Ovary (tissue), 7 donors: ENCODE measurements at regions not wholly inside any gene's neighbourhood (a gene's known extent, or its start where the extent isn't known, plus 50 kb on each side); places are given as distances from the start of the nearest gene placed in this dataset.

Experiments used
- DNase-seq, 5 donors: peaks; one replicate each; pipeline ENCODE4 v3.0.0-alpha.2; 2019 to 2020
- H3K27ac ChIP-seq, 2 donors: fragments of 200-600 bp; one replicate each; pipeline versions ENCODE4 v1.5.1 to v1.8.0; 2019 to 2022
- H3K27me3 ChIP-seq: fragments of 200-600 bp; one replicate; pipeline ENCODE4 v1.8.0; 2022
- H3K36me3 ChIP-seq: fragments of 200-600 bp; sonication (generic); one replicate; pipeline ENCODE4 v1.5.1; 2019
- H3K4me1 ChIP-seq: one replicate; pipeline ENCODE4 v1.8.1; 2013; ENCODE audit warnings: mild to moderate bottlenecking, moderate library complexity; ENCODE audit not compliant: insufficient read depth
- H3K4me3 ChIP-seq: fragments of 200-600 bp; sonication (generic); one replicate; pipeline ENCODE4 v1.5.1; 2017
- H3K9me3 ChIP-seq, 2 donors: fragments of 200-600 bp in 1 of 2; sonication (generic) in 1 of 2; one replicate each; pipeline versions ENCODE4 v1.5.1 to v1.8.1; 2013 to 2019; ENCODE audit warnings: mild to moderate bottlenecking in 1 of 2, moderate library complexity in 1 of 2
- EP300 ChIP-seq: sonication (generic); formaldehyde crosslinking; IDR thresholded peaks from one replicate; pipeline ENCODE4 v1.6.1; 2017; ENCODE audit warnings: antibody characterized with exemption
- POLR2A ChIP-seq: fragments of 450-650 bp; IDR thresholded peaks from one replicate; pipeline ENCODE4 v1.6.1; 2017; ENCODE audit warnings: antibody characterized with exemption, mild to moderate bottlenecking, moderate library complexity
- WGBS, 3 donors: extraction: QIAGEN DNeasy Blood & Tissue Kit in 1 of 3; methylation state at CpG; one replicate each; pipeline versions ENCODE4 v1.1.5 to v1.1.7; 2013 to 2017; 5-methylcytosine and 5-hydroxymethylcytosine counted together
- intact Hi-C, 4 donors: fragments of 100-400 bp; cut with DNase I; formaldehyde crosslinking; loops; one replicate each; pipeline versions ENCODE4 v1.11.0 to v1.15.1; 2022 to 2023
- TF ChIP-seq, protein P1 (sequence below), 3 donors: fragments of 450-650 bp in 2 of 3; fragments of 200-600 bp in 1 of 3; IDR thresholded peaks; one replicate each; pipeline versions ENCODE4 v1.5.1 to v1.8.0; 2016 to 2022; ENCODE audit warnings: antibody characterized with exemption in 3 of 3, mild to moderate bottlenecking in 1 of 3
- donor health status: DM: no; HTN: no; CAD: no; lungs with moderate emphysema.
- donor health status: DM: no; HTN: no; CAD: no.
- donor health status: Bipolar disorder and iron deficiency.
- donor health status: DM: no; HTN: no; CAD: no.
- donor health status: DM: yes; HTN: yes; CAD: no.

DNA sequence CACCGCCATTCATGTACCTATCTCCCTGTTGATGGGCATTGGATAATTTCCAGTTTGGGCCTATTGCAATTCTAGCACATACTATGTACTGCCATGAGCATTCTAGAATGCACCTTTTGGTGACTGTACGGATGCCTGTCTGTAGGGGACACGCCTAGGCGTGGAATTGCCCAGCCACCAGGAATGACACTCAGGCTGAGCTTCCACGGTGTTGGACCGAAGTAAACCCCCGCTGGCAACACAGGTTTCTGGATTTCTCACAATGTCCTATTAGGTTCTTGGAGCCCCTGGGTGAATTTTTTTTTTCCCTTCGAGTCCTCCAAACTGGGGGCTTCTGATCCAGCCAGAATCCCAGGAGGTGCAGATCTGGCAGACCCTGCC is 146.6 kb downstream of the IRF8 start:
- Histone ChIP-seq H3K27me3 (no peaks in the 10 kb centered on the region), H3K4me3 (no peak overlapping the region), H3K9me3 (no peaks in the 10 kb centered on the region), H3K4me1 (no peaks in the 10 kb centered on the region), H3K36me3 (no peaks in the 10 kb centered on the region), H3K27ac (no peak overlapping the region)
- TF ChIP-seq, protein P1, sequence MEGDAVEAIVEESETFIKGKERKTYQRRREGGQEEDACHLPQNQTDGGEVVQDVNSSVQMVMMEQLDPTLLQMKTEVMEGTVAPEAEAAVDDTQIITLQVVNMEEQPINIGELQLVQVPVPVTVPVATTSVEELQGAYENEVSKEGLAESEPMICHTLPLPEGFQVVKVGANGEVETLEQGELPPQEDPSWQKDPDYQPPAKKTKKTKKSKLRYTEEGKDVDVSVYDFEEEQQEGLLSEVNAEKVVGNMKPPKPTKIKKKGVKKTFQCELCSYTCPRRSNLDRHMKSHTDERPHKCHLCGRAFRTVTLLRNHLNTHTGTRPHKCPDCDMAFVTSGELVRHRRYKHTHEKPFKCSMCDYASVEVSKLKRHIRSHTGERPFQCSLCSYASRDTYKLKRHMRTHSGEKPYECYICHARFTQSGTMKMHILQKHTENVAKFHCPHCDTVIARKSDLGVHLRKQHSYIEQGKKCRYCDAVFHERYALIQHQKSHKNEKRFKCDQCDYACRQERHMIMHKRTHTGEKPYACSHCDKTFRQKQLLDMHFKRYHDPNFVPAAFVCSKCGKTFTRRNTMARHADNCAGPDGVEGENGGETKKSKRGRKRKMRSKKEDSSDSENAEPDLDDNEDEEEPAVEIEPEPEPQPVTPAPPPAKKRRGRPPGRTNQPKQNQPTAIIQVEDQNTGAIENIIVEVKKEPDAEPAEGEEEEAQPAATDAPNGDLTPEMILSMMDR (IDR thresholded peaks at IDR 0.05), result no peak
- TF ChIP-seq POLR2A, result no peak
- TF ChIP-seq EP300, result no peak
- no peak for DNase-seq
- intact Hi-C loops, result no loop called here
- WGBS, 3 donors, result 87 to 91% (median 90%) methylated on average over 8 of the region's 8 CpGs

DNA sequence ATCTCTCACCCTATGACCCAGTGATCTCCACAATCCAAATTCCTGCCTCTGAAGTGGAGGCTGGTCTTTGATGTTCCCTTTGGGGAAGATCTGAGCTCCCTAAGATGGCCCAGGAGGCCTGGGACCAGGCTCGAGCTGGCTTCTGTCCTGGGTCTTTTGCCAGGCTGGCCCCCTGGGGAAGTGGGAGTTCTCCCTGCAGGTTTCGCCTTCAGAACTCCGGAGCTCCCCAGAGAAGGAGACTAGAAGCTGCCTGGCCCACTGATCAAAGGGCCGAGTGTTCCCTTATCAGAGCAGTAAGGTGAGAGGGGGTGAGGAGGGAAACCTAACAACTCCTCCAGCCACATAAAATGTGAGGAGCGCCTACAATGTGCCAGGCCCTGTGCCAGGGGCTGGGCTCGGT is 147.1 kb downstream of the IRF8 start:
- H3K9me3 ChIP-seq, result no peaks in the 10 kb centered on the region
- no peaks in the 10 kb centered on the region for H3K36me3 ChIP-seq
- no peaks in the 10 kb centered on the region for H3K27me3 ChIP-seq
- WGBS, 3 donors, result 45 to 52% (median 46%) methylated on average over 6 of the region's 6 CpGs
- intact Hi-C loops, result no loop called here
- DNase-seq, result no peak
- no peak overlapping the region for H3K27ac ChIP-seq
- TF ChIP-seq POLR2A (no peak), EP300 (no peak)
- no peaks in the 10 kb centered on the region for H3K4me1 ChIP-seq
- no peak overlapping the region for H3K4me3 ChIP-seq

DNA sequence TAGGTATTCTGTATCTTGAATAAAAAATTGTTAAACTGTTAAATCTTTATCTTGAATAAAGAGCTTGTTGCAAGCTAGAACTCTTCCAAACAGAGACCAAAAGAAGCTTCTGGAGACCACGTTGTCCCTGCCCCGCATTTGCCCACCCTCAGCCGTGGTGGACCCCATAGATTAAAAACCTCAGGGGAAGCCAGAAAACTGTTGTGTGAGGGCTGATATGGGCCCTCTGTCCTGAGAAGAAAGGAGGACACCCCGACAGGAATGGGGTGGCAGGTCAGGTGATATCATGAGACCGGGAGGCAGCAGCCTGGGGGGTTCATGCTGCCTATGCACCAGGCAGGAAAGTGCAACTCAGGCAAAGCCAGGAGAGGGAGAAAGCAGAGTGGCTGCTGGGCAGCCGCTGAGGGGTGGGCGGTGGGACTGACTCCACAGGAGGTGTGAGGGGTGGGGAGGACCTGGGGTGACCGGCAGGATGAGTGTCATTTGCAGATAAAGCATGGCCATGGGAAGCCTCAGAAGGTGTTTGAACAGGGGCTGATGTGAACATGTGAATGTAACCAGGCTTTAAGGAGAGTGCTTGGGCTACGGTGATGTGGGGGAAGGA is 147.8 kb downstream of the IRF8 start:
- WGBS, 3 donors, result 47 to 56% (median 54%) methylated on average over 9 of the region's 9 CpGs

DNA sequence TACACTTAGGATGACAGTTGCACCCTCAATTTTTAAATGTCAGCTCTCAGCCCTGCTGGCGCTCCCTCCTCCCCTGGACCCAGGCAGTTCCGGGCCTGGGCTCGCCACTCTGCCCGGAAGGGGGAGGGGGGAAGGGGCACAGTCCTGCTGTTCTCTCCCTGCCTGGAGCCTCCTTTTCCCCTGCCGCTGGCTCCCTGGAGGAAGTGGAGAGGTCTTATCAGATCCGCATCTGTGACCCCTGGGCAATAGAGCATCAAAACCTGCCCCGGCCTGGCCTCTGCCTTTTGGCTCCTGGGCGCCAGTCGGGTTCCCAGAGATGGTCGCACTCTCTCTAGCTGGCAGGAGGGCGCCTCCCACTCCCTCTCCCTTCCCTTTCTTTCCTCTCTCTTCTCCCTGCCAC is 149.3 kb downstream of the IRF8 start:
- TF ChIP-seq, protein P1 (IDR thresholded peaks at IDR 0.05), result no peak
- TF ChIP-seq POLR2A (no peak), EP300 (no peak)
- WGBS, 3 donors, result 34 to 49% (median 41%) methylated on average over 11 of the region's 11 CpGs

More for the DNA sequence above, 147.8 kb downstream of the IRF8 start:
- no peak for TF ChIP-seq EP300
- TF ChIP-seq, protein P1 (IDR thresholded peaks at IDR 0.05), result no peak
- TF ChIP-seq POLR2A, result no peak
- Histone ChIP-seq H3K27me3 (no peaks in the 10 kb centered on the region), H3K4me1 (no peaks in the 10 kb centered on the region), H3K4me3 (no peak overlapping the region), H3K27ac (no peak overlapping the region), H3K36me3 (no peaks in the 10 kb centered on the region), H3K9me3 (no peaks in the 10 kb centered on the region)
- intact Hi-C loops, result no loop called here
- DNase-seq, result no peak

DNA sequence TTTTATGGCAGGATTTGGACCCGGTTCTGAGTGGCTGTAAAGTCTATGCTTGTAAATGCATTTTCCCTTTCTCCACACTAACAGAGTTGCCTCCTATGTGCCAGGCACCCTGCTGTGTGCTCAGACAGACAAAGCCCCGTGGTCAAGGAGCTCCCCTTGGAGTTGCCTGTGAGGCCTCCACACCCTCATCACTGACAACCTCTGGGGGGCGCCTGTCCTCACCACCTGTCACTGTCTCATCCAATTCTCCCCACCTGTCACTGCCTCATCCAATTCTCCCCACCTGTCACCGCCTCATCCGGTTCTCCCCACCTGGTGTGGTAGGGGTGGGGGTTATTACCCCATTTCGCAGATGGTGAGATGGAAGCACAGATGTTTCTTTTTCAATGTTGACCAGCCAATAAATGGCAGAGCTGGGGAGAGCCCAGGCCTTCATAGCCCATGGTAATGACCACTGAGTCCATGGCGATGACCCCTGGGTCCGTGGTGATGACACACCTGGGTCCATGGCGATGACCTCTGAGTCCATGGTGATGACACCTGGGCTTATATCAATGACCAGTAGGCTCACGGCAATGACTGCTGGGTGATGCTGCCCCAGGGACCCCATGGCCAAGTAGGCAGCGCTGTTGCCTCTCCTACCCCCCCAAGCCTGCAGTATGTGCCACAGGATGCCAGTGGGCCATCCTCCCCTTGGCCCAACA is 150.1 kb downstream of the IRF8 start:
- TF ChIP-seq, protein P1 (IDR thresholded peaks at IDR 0.05), result no peak
- TF ChIP-seq EP300 (no peak), POLR2A (no peak)
- Histone ChIP-seq H3K4me3 (no peak overlapping the region), H3K9me3 (no peaks in the 10 kb centered on the region), H3K36me3 (no peaks in the 10 kb centered on the region), H3K27me3 (no peaks in the 10 kb centered on the region), H3K27ac (no peak overlapping the region), H3K4me1 (no peaks in the 10 kb centered on the region)
- intact Hi-C loops, result no loop called here
- 67 to 72% (median 72%) methylated on average over 11 of the region's 11 CpGs for WGBS, 3 donors
- DNase-seq, result no peak

More for the DNA sequence above, 149.3 kb downstream of the IRF8 start:
- Histone ChIP-seq H3K4me1 (no peaks in the 10 kb centered on the region), H3K27ac (no peak overlapping the region), H3K36me3 (no peaks in the 10 kb centered on the region), H3K4me3 (no peak overlapping the region), H3K27me3 (no peaks in the 10 kb centered on the region), H3K9me3 (no peaks in the 10 kb centered on the region)
- intact Hi-C loops, result no loop called here
- no peak for DNase-seq
